ENCODE measurements at regions not wholly inside any gene's neighbourhood (a gene's known extent, or its start where the extent isn't known, plus 50 kb on each side); places are given as distances from the start of the nearest gene placed in this dataset.
A peak's percentile ranks its signal among the peaks of the same experiment; 100 is the strongest.

- no peaks in the 10 kb centered on the region for H3K9me3 Mint-ChIP-seq
- no peak overlapping the region for H3K4me3 Mint-ChIP-seq
- peak overlapping the region; percentile 71 for H3K27ac Mint-ChIP-seq (ENCODE audit: low read depth)
- ATAC-seq (replicated peaks; ENCODE audit: extremely low read depth, poor library complexity, severe bottlenecking) (no peak), DNase-seq (ENCODE audit: low spot score in 2 of 2) (no peak)
- no peaks in the 10 kb centered on the region for H3K4me1 Mint-ChIP-seq
- H3K27me3 Mint-ChIP-seq, result no peaks in the 10 kb centered on the region
- H3K36me3 Mint-ChIP-seq (ENCODE audit: insufficient read depth), result peaks cover 2% of the 10 kb centered on the region
These were observed 96.4 kb upstream of the MED14 start for GRCh38 chrX:40831750-40832149.

GRCh38 chrX:40832723-40833122 lies 97.4 kb upstream of the MED14 start:
- peaks cover 2% of the 10 kb centered on the region for H3K36me3 Mint-ChIP-seq (ENCODE audit: insufficient read depth)
- H3K9me3 Mint-ChIP-seq, result no peaks in the 10 kb centered on the region
- ATAC-seq (replicated peaks; ENCODE audit: extremely low read depth, poor library complexity, severe bottlenecking) (peak; percentile 28), DNase-seq (ENCODE audit: low spot score in 2 of 2) (no peak)
- H3K4me1 Mint-ChIP-seq, result no peaks in the 10 kb centered on the region
- no peaks in the 10 kb centered on the region for H3K27me3 Mint-ChIP-seq
- peak overlapping the region; percentile 73 for H3K4me3 Mint-ChIP-seq
- H3K27ac Mint-ChIP-seq (ENCODE audit: low read depth), result peak overlapping the region; percentile 71

GRCh38 chrX:40834225-40834624 lies 98.9 kb upstream of the MED14 start:
- H3K4me3 Mint-ChIP-seq, result no peak overlapping the region
- no peaks in the 10 kb centered on the region for H3K27me3 Mint-ChIP-seq
- H3K4me1 Mint-ChIP-seq, result no peaks in the 10 kb centered on the region
- no peak for ATAC-seq (replicated peaks; ENCODE audit: extremely low read depth, poor library complexity, severe bottlenecking)
- no peak for DNase-seq (ENCODE audit: low spot score in 2 of 2)
- no peak overlapping the region for H3K27ac Mint-ChIP-seq (ENCODE audit: low read depth)
- no peaks in the 10 kb centered on the region for H3K9me3 Mint-ChIP-seq
- peaks cover 2% of the 10 kb centered on the region for H3K36me3 Mint-ChIP-seq (ENCODE audit: insufficient read depth)

DNA sequence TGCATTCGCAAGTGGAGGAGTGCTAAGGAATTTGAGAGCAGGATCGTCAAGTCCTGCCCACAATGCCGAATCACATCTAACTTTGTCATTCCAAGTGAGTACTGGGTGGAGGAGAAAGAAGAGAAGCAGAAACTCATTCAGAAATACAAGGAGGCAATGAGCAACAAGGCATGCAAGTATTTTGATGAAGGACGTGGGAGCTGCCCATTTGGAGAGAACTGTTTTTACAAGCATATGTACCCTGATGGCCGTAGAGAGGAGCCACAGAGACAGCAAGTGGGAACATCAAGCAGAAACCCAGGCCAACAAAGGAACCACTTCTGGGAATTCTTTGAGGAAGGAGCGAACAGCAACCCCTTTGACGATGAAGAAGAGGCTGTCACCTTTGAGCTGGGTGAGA lies 100.2 kb upstream of the MED14 start:
- Mint-ChIP-seq H3K27me3 (peaks cover 7% of the 10 kb centered on the region), H3K4me3 (no peak overlapping the region), H3K4me1 (no peaks in the 10 kb centered on the region), H3K36me3 (ENCODE audit: insufficient read depth) (peaks cover 2% of the 10 kb centered on the region), H3K27ac (ENCODE audit: low read depth) (no peak overlapping the region), H3K9me3 (peaks cover 8% of the 10 kb centered on the region)
- DNase-seq (ENCODE audit: low spot score in 2 of 2) (no peak), ATAC-seq (replicated peaks; ENCODE audit: extremely low read depth, poor library complexity, severe bottlenecking) (no peak)

- no peak overlapping the region for H3K4me3 Mint-ChIP-seq
- ATAC-seq (replicated peaks; ENCODE audit: extremely low read depth, poor library complexity, severe bottlenecking), result no peak
- DNase-seq (ENCODE audit: low spot score in 2 of 2), result no peak
- H3K27ac Mint-ChIP-seq (ENCODE audit: low read depth), result no peak overlapping the region
- peaks cover 29% of the 10 kb centered on the region for H3K27me3 Mint-ChIP-seq
- no peaks in the 10 kb centered on the region for H3K4me1 Mint-ChIP-seq
- peaks cover 2% of the 10 kb centered on the region for H3K36me3 Mint-ChIP-seq (ENCODE audit: insufficient read depth)
- peaks cover 20% of the 10 kb centered on the region for H3K9me3 Mint-ChIP-seq
These were observed 108.3 kb upstream of the MED14 start for GRCh38 chrX:40843643-40844042.

DNA sequence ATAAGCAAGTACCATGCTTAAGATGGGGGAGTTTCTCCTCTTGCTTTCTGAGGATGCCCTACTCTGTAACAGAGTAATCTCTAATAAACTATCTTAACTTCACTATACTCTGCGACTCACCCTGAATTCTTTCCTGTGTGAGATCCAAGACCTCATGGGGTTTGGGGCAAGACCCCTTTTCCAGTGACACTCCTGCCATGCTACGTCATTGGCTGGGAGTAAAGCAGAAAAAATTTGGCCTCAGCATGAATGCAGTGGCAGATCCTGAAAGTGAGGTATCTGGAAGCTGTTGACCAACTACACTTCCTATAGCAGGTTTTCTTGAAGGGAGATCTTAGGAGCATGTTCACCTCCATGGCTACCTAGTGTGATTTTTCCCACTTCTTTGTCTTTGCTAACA lies 109.1 kb upstream of the MED14 start:
- H3K27ac Mint-ChIP-seq (ENCODE audit: low read depth), result no peak overlapping the region
- H3K4me3 Mint-ChIP-seq, result no peak overlapping the region
- DNase-seq (ENCODE audit: low spot score in 2 of 2), result no peak

DNA sequence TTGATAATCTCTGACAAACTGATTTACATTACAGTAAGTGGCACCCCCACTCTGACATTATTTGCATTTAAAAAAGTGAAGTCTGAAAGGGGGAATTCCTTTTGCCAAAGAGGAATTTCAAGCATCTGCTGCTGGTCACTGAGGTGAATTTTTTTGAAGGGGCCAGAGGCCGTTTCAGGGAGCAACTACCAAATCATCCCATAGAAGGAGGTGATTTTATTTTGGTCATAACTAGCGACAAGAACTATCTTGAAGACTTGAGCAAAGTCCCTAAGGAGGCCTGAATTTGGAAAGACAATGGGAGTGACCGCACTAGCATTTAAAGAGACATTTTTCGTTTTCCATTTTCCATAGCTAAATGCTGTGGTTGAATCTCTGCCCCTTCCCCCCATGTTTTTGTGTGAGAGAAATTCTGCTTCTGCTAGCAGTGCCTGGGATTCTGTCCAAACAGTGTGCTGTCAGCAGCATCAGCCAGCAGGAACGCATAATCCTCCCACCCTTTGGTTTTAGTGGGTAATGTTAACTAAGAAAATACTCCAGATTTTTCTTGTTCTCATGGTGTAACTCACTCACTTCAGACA lies 110.1 kb upstream of the MED14 start:
- Mint-ChIP-seq H3K4me3 (no peak overlapping the region), H3K27me3 (peaks cover 23% of the 10 kb centered on the region), H3K36me3 (ENCODE audit: insufficient read depth) (peaks cover 2% of the 10 kb centered on the region), H3K4me1 (no peaks in the 10 kb centered on the region), H3K9me3 (peaks cover 13% of the 10 kb centered on the region), H3K27ac (ENCODE audit: low read depth) (no peak overlapping the region)
- no peak for ATAC-seq (replicated peaks; ENCODE audit: extremely low read depth, poor library complexity, severe bottlenecking)
- DNase-seq (ENCODE audit: low spot score in 2 of 2), result no peak

More for the DNA sequence above, 109.1 kb upstream of the MED14 start:
- Mint-ChIP-seq H3K27me3 (peaks cover 29% of the 10 kb centered on the region), H3K36me3 (ENCODE audit: insufficient read depth) (peaks cover 2% of the 10 kb centered on the region), H3K9me3 (peaks cover 20% of the 10 kb centered on the region), H3K4me1 (no peaks in the 10 kb centered on the region)
- ATAC-seq (replicated peaks; ENCODE audit: extremely low read depth, poor library complexity, severe bottlenecking), result no peak

DNA sequence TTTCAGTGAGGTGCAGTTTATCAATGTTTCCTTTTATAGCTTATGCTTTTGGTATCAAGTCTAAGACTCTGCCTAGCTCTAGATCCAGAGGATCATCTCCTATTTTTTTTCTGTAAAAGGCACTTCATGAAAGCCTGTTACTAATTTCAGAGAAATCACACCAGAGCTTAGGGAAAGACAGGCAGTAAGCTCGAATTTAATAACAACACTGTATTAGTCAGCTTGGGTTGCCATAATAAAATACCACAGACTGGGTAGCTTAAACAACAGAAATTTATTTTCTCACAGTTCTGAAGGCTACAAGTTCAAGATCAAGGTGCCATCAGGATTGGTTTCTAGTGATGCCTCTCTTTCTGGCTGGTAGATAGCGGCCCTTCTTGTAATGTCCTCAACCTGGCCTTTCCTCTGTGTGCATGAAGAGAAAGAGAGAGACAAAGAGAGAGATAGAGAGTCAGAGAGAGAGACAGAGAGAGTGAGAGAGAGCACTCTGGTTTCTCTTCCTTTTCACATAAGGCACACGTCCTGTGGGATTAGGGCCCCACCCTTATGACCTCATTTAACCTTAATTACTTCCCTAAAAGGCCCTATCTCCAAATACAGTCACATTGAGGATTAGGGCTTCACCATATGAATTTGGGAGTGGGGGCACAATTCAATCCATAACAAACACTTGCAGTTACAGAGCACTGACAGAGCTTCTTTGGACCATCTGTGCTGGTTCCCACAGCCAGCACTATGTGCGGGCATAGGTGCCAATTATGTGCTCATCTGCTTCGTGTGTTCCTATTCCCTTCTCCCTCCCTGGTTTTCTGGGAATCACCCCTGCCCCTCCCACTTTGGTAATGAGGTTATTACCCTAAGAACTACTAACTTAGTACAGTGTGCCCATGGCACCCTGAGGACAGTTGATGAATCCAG lies 114.8 kb upstream of the MED14 start:
- Mint-ChIP-seq H3K9me3 (no peaks in the 10 kb centered on the region), H3K4me3 (no peak overlapping the region), H3K4me1 (no peaks in the 10 kb centered on the region), H3K36me3 (ENCODE audit: insufficient read depth) (no peaks in the 10 kb centered on the region), H3K27me3 (peaks cover under 1% of the 10 kb centered on the region), H3K27ac (ENCODE audit: low read depth) (no peak overlapping the region)
- no peak for ATAC-seq (replicated peaks; ENCODE audit: extremely low read depth, poor library complexity, severe bottlenecking)
- no peak for DNase-seq (ENCODE audit: low spot score in 2 of 2)

DNA sequence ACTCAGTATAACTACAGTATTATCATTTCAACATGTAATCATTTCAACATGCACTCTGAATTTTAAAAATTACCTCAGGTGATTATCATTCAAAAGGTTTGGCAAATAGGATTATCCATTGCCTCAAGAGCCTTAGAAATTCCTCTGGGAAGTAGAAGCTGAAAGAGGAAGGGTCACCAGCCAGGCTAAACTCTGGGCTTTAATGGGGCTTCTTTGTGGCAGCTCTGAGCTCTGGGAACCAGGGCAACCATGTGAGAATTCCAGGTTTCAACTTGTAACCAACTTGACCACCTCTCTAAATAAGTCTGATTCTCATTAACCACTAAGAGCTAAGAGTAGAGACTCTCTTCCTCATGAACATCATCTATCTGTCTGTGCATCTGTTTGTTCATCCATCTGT lies 117.2 kb upstream of the MED14 start:
- no peaks in the 10 kb centered on the region for H3K9me3 Mint-ChIP-seq
- H3K36me3 Mint-ChIP-seq (ENCODE audit: insufficient read depth), result no peaks in the 10 kb centered on the region
- ATAC-seq (replicated peaks; ENCODE audit: extremely low read depth, poor library complexity, severe bottlenecking), result no peak
- no peak overlapping the region for H3K27ac Mint-ChIP-seq (ENCODE audit: low read depth)
- H3K27me3 Mint-ChIP-seq, result no peaks in the 10 kb centered on the region
- DNase-seq (ENCODE audit: low spot score in 2 of 2), result no peak
- H3K4me1 Mint-ChIP-seq, result no peaks in the 10 kb centered on the region
- H3K4me3 Mint-ChIP-seq, result no peak overlapping the region

DNA sequence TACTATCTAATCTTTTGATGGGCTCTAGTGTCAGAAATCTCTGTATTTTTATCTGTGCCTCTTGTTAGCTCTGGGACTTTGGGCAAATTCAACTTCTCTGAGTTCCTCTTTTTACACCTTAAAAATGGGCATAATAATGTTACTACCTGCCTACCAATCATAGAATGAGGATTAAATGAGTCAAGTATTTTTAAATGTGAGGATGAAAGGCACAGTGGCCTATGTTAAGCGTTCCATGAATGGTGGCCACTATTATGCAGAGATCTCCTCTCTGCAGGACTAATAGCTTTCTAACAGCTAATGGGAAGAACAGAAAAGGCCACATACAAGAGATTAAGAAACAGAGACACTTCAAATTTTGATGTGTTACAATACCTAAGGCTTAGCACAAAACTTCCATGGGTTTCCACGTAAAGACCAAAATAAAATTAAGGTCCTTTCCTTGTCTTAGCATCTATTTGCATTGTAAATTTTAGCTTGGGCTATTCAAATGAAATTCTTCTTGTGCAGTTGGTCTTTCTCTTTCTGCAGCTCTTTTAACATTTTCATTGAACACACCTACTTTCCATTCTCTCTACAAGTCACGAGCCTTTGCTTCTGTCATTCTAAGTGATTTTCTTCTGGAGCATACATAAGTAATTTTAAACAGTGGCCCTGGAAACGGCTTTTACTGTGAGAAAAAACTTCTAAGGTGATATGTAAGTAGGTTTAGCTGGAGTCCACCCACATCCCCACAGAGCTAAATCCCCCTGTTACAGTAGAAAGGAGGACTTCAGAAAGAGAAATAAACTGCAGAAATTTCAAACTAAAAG lies 117.9 kb upstream of the MED14 start:
- H3K36me3 Mint-ChIP-seq (ENCODE audit: insufficient read depth), result no peaks in the 10 kb centered on the region
- H3K4me1 Mint-ChIP-seq, result no peaks in the 10 kb centered on the region
- H3K27ac Mint-ChIP-seq (ENCODE audit: low read depth), result no peak overlapping the region
- no peak for DNase-seq (ENCODE audit: low spot score in 2 of 2)
- no peak overlapping the region for H3K4me3 Mint-ChIP-seq
- no peak for ATAC-seq (replicated peaks; ENCODE audit: extremely low read depth, poor library complexity, severe bottlenecking)
- H3K9me3 Mint-ChIP-seq, result no peaks in the 10 kb centered on the region
- H3K27me3 Mint-ChIP-seq, result no peaks in the 10 kb centered on the region

GRCh38 chrX:40853816-40854123 lies 118.4 kb upstream of the MED14 start:
- ATAC-seq (replicated peaks; ENCODE audit: extremely low read depth, poor library complexity, severe bottlenecking) (no peak), DNase-seq (ENCODE audit: low spot score in 2 of 2) (no peak)
- Mint-ChIP-seq H3K27me3 (no peaks in the 10 kb centered on the region), H3K27ac (ENCODE audit: low read depth) (no peak overlapping the region), H3K36me3 (ENCODE audit: insufficient read depth) (no peaks in the 10 kb centered on the region), H3K4me3 (no peak overlapping the region), H3K4me1 (no peaks in the 10 kb centered on the region), H3K9me3 (no peaks in the 10 kb centered on the region)

DNA sequence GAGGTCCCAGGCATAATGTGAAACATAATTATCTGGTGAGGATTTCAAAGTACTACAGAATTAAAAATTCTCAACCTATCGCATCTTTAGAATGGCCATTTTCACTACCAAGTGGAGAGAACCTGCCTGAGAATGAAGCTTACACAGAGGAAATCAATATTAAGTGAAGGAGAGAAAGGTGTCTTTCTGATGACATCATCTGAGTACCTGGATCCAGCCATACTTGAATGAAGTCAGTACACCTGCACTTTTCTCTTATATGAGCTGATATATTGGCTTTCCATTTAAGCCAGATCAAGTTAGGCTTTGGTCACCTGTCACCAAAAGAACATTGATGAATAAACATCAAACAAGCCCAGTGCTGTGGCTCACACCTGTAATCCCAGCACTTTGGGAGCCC lies 118.9 kb upstream of the MED14 start:
- Mint-ChIP-seq H3K27me3 (no peaks in the 10 kb centered on the region), H3K36me3 (ENCODE audit: insufficient read depth) (no peaks in the 10 kb centered on the region), H3K27ac (ENCODE audit: low read depth) (no peak overlapping the region), H3K4me1 (no peaks in the 10 kb centered on the region), H3K4me3 (no peak overlapping the region), H3K9me3 (no peaks in the 10 kb centered on the region)
- no peak for DNase-seq (ENCODE audit: low spot score in 2 of 2)
- ATAC-seq (replicated peaks; ENCODE audit: extremely low read depth, poor library complexity, severe bottlenecking), result no peak

DNA sequence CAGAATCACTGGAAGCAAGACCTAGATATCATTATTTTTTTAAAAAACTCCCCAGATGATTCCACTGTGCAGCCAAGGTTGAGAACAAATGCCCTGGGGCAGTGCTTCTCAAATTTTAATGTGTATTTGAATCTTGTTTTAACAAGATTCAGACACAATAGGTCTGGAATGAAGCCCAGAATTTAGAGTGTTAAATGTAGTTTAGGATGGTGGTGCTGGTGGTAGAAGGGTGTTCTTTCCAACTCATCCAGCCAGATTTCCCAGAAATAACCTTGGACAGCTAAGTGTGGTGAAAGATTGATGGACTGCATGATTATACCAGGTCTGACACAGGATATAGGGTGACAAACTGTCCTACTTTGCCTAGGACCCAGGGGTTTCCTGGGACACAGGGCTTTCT lies 120.1 kb upstream of the MED14 start:
- ATAC-seq (replicated peaks; ENCODE audit: extremely low read depth, poor library complexity, severe bottlenecking) (no peak), DNase-seq (ENCODE audit: low spot score in 2 of 2) (no peak)
- no peaks in the 10 kb centered on the region for H3K36me3 Mint-ChIP-seq (ENCODE audit: insufficient read depth)
- H3K4me3 Mint-ChIP-seq, result no peak overlapping the region
- no peaks in the 10 kb centered on the region for H3K27me3 Mint-ChIP-seq
- no peak overlapping the region for H3K27ac Mint-ChIP-seq (ENCODE audit: low read depth)
- H3K4me1 Mint-ChIP-seq, result no peaks in the 10 kb centered on the region
- H3K9me3 Mint-ChIP-seq, result no peaks in the 10 kb centered on the region

Data from central memory CD8-positive, alpha-beta T cell (primary cell).